GM18909 (cell line): ENCODE measurements at regions not wholly inside any gene's neighbourhood (a gene's known extent, or its start where the extent isn't known, plus 50 kb on each side); places are given as distances from the start of the nearest gene placed in this dataset.
"Not testable (repeated sequence)": the region's sequence is repeated elsewhere in the genome, so short reads cannot be mapped to it uniquely, and the experiment has no call there.

Experiments
- ATAC-seq: cut with Tn5 transposase; IDR thresholded peaks from one replicate; pipeline ENCODE4 v1.9.1; 2021; ENCODE audit warnings: mild to moderate bottlenecking; ENCODE audit not compliant: unreplicated experiment, poor library complexity

DNA sequence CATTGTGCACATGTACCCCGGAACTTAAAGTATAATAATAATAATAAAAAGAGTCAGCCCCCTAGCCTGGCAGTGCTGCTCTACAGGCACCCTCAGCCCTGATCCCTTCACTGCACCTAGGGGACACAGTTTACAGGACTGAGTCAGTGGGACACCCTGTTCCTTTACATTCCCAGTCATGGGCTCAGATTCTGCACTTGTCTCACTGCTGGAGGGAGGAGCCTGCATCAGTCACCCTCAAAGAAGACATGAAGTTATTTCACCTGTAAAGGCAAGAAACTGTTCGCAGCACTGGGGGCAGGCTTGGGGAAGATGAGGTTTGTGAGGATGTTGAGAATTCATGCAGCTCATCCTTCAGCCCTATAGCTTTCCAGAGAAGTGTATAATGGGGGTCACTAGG, 50.7 kb upstream of the VPREB1 start:
- no peak for ATAC-seq

DNA sequence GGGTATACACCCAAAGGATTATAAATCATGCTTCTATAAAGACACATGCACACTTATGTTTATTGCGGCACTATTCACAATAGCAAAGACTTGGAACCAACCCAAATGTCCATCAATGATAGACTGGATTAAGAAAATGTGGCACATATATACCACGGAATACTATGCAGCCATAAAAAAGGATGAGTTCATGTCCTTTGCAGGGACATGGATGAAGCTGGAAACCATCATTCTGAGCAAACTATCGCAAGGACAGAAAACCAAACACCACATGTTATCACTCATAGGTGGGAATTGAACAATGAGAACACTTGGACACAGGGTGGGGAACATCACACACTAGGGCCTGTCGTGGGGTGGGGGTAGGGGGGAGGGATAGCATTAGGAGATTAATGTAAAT, 51.1 kb upstream of the VPREB1 start:
- not testable (repeated sequence) for ATAC-seq

DNA sequence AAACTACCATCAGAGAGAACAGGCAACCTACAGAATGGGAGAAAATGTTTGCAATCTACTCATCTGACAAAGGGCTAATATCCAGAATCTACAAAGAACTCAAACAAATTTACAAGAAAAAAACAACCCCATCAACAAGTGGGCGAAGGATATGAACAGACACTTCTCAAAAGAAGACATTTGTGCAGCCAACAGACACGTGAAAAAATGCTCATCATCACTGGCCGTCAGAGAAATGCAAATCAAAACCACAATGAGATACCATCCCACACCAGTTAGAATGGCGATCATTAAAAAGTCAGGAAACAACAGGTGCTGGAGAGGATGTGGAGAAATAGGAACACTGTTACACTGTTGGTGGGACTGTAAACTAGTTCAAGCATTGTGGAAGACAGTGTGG, 51.6 kb upstream of the VPREB1 start:
- ATAC-seq: not testable (repeated sequence)

DNA sequence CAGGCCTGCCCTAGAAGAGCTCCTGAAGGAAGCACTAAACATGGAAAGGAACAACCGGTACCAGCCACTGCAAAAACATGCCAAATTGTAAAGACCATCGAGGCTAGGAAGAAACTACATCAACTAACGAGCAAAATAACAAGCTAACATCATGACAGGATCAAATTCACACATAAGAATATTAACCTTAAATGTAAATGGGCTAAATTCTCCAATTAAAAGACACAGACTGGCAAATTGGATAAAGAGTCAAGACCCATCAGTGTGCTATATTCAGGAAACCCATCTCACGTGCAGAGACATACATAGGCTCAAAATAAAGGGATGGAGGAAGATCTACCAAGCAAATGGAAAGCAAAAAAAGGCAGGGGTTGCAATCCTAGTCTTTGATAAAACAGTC, 54.8 kb upstream of the VPREB1 start:
- ATAC-seq: not testable (repeated sequence)

DNA sequence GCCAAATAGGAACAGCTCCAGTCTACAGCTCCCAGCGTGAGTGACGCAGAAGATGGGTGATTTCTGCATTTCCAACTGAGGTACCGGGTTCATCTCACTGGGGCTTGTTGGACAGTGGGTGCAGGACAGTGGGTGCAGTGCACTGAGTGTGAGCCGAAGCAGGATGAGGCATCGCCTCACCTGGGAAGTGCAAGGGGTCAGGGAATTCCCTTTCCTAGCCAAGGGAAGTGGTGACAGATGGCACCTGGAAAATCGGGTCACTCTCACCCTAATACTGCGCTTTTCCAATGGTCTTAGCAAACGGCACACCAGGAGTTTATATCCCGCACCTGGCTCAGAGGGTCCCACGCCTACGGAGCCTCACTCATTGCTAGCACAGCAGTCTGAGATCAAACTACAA, 56.7 kb upstream of the VPREB1 start:
- not testable (repeated sequence) for ATAC-seq

DNA sequence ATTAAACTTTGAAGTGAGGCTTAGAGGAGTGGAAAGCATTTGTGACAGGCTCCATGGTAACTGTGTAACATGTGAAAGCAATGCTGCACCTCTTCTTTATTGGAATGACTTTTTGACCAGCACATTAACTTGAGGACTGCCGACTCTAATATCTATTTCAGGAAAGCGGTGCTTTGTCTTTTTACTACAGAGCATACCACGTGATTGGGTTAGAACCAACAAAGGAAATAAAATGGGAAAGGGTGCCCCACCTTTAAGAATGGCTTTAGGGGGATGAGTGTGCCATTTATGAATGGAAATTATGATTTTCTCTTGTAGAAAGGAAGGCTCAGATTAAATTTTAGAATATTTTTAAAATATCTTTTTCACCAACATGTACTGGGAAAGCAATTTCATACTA, 57.3 kb upstream of the VPREB1 start:
- no peak for ATAC-seq

DNA sequence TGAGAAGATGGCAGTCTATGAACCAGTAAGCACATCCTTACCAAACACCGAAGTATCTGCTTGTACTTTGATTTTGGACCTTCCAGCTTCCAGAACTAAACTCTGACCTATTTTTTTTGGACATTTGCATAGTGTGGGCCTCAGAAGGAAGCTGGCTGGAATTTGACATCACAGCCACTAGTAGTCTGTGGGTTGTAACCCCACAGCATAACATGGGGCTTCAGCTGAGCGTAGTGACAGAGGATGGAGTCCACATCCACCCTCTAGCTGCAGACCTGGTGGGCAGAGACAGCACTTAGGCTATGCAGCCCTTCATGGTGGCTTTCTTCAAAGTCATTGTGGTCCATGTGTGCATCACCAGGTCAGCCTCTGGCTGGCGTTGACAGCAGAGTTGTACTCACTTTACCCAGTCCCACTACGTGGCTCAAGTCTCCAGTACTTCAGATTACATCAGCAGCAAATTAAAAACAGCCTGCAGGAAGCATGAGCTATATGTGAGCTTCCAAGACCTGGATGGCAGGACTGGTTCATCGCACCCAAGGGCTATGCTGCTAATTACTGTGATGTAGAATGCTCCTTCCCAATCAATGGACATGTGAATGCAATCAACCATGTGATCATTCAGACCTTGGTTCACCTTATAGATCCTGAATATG, 58.6 kb upstream of the VPREB1 start:
- ATAC-seq: no peak

DNA sequence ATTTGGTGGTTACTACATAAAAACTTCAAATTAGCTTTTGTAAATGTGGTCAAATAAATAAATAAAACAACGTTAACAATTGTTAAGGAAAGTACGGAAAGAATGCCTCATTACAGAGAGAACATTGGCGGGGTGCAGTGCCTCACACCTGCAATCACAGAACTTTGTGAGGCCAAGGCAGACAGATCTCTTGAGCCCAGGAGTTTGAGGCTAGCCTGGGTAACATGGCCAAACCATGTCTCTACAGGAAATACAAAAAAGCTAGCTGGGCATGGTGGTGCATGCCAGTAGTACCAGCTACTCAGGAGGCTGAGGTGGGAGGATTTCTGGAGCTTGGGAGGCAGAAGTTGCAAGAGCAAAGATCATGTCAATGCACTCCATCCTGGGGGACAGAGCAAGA, 59.4 kb upstream of the VPREB1 start:
- no peak for ATAC-seq

DNA sequence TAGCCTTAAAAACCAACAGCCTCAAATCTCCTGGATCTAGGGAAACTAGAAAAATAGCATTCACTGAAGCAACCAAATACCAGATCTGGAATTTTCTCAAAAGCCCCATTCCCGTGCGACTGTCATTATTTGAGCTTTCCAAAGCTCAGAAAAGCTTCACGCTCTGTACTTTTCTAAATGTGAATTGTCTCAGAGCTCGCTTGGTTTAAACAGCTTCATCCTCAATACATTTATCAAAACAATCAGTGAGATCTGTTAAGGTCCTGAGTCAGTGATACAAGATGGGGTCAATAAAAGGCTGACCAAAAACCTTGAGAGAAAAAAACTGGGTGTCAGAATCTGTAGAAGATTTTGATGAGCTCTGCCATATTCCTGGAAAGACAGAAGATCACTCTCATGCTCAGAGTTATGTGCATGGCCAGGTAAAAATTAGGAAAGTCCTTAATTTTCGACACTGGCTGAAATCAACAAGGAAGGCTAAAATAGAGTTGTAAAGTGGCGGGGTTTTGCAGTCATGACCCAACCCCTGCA, 60.2 kb upstream of the VPREB1 start:
- ATAC-seq: no peak

DNA sequence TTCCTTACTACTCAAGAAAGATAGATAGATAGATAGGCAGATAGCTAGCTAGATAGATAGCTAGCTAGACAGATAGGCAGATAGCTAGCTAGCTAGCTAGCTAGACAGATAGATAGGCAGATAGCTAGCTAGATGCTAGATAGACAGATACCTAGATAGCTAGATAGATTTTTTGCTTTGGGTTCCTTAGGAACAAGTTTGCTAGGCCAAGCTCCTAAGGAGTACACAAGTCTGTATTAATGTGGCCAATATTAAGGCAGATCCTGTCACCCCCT, 61.7 kb upstream of the VPREB1 start:
- ATAC-seq: no peak

DNA sequence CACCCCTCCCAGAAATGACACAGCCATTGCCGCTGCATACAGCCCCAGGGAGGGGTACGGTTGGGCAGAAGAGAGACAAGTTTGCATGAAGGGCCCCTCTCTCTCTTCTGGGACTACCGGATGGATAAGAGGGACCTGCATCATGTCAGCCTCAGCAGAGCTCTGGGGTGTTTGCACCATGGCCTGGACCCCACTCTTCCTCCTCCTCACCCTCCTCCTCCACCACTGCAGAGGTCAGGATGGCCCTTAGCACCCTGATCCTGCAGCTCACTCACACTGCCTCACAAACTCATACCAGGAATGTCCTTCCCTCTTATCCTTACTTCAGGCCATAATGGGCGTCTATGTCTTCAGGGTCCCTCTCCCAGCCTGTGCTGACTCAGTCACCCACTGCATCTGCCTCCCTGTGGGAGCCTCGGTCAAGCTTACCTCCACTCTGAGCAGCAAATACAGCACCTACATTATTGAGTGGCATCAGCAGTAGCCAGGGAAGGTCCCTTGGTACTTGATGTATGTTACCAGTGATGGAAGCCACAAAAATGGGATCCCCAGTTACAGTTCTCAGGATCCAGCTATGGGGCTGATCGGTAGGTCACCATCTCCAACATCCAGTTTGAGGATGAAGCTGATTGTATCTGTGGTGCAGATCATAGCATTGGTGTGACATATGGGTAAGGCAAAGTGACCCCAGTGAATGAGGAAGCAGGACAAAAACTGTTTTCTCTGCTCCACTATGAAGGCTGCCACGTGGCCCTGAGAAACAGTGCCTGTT, 62.2 kb upstream of the VPREB1 start:
- ATAC-seq: no peak

DNA sequence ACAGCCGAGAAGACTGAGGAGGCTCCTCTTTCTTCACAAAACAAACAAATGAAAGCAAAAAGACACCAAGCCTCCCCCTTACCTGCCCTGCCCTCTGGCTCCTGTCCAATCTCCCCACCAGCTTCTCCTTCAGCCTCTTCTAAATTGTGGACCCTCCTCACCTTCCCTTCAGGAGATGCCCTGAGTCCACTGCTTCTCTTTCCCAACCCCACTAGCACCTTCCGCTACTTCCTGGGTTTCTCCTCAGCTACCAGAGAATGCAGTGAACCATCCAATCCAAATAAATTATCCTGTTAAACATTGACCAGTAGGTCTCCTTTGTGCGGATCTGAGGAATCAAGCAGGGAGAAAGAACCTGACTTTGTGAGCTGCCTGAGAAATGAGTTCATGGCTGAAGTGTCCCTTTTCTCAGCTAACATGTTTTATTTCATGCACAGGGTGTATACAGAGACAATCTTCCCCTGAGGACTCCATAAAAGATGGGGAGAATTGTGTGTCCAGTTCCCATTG, 63.2 kb upstream of the VPREB1 start:
- no peak for ATAC-seq

DNA sequence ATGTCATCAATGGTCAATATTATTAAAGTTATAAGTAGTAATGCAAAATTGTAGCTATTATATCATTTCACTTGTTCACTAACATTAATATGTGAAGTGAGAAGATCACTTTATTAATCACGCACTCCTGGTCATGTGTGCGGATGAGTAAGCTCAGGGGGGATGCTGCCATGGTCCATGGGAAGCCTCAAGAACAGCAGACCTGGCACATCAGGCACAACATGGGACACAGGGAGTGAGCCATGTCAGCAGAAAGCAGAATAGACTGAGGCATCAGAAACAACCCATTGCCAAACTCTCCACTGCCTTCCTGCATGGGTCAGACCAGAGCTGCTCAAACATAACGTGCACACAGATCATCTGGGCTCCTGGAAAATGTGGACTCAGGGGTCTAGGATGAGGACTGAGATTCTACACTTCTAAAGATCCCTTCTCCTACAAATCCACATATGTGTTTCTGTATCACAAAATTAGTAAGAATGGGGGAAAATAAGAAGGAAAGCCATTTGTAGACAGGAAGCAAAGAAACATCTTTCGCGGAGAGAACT, 63.8 kb upstream of the VPREB1 start:
- no peak for ATAC-seq

DNA sequence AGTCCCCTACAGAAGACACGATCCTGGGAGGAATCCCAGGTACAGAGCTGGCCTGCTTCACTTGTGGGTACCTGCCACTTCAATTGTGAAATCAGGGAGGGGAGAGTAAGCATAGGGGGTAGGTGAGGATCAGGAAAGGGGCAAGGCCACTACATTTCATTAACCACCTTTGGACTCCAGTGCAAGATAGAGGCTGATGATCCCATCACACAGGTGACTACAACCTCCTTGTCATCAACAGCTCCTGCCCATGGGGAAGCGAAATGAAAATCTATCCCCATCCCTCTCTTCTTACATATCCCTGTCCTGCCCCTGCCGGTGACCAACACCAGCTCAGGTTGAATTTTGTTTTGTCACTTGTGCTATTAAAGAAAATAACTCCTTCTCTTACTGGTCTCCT, 64.7 kb upstream of the VPREB1 start:
- ATAC-seq: no peak

DNA sequence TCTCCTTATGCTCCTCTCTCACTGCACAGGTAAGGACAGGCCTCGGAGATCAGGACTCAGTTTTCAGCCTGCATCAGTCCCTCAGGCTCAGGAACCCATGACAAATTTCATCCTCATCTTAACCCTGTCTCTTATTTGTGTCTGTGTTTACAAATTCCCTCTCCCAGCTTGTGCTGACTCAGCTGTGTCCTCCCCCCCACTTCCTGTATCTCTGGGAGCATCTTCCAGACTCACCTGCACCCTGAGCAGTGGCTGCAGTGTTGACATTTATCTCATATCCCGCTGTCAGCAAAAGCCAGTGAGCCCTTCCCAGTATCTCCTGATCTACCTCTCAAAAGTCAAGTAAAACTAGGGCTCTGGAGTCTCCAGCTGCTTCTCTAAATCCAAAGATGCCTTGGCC, 65.6 kb upstream of the VPREB1 start:
- ATAC-seq: no peak

DNA sequence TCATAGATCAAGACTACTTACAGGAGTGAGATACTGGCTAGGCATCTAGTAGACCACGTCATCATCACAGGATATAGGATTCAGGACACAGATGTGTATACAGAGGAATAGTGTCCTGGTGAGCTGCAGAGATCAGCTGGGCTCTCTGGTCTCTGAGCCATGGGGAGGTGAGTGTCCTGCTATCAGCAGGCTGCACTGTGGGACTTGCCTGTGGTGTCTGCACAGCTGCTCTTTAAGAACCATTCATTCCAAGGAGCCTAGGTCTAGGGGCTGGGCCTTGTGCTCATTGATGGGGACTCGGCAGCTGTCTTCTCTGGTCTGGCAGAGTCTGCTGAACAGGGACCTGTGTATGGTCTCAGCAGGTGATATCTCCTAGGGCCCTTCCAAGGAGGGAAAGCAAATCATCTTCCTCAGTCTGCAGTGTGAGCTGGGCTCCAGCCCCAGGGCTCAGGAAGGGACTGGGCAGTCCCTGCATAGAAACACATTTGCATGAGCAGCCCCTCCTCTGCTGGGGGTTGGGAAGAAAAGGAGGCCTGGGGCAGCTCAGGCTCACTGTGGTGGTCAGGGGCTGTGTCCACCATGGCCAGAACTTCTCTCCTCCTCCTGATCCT, 66.1 kb upstream of the VPREB1 start:
- no peak for ATAC-seq

DNA sequence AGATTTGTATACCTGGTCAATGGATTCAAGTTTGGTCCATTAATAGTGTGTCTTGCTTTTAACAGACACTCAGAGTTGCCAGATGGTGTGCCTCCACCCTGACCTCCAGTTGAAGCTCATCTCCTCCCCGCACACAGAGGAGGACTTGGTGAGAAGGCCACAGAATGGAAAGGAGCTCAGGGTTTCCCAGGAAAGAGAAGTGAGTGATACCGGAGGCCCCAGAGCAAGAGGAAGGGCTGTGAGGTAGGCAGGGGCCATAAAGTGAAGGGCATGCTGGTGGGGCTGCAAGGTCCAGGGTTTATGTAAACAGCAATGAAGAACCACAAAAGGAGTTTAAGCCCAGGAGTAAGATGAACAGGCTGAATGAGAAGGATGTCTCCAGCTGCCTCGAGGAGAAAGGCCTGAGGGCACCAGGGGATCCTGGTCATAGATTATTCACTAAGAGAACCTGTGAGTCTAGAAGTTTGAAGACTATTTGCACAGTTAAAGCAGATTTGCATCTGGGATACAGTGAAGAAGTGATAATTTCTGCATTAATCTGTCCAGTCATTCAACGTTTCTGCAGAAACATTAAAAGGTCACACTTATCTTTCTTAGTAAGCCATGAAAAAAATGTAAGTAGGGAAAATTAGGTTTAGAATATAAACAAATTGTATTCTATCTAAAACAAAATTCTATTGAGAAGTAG, 67.5 kb upstream of the VPREB1 start:
- no peak for ATAC-seq

DNA sequence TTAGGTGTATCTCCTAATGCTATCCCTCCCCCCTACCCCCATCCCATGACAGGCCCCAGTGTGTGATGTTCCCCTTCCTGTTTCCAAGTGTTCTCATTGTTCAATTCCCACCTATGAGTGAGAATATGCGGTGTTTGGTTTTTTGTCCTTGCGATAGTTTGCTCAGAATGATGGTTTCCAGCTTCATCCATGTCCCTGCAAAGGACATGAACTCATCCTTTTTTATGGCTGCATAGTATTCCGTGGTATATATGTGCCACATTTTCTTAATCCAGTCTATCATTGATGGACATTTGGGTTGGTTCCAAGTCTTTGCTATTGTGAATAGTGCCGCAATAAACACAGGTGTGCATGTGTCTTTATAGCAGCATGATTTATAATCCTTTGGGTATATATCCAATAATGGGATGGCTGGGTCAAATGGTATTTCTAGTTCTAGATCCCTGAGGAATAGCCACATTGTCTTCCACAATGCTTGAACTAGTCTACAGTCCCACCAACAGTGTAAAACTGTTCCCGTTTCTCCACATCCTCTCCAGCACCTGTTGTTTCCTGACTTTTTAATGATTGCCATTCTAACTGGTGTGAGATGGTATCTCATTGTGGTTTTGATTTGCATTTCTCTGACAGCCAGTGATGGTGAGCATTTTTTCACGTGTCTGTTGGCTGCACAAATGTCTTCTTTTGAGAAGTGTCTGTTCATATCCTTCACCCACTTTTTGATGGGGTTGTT, 71.5 kb upstream of the VPREB1 start:
- not testable (repeated sequence) for ATAC-seq

DNA sequence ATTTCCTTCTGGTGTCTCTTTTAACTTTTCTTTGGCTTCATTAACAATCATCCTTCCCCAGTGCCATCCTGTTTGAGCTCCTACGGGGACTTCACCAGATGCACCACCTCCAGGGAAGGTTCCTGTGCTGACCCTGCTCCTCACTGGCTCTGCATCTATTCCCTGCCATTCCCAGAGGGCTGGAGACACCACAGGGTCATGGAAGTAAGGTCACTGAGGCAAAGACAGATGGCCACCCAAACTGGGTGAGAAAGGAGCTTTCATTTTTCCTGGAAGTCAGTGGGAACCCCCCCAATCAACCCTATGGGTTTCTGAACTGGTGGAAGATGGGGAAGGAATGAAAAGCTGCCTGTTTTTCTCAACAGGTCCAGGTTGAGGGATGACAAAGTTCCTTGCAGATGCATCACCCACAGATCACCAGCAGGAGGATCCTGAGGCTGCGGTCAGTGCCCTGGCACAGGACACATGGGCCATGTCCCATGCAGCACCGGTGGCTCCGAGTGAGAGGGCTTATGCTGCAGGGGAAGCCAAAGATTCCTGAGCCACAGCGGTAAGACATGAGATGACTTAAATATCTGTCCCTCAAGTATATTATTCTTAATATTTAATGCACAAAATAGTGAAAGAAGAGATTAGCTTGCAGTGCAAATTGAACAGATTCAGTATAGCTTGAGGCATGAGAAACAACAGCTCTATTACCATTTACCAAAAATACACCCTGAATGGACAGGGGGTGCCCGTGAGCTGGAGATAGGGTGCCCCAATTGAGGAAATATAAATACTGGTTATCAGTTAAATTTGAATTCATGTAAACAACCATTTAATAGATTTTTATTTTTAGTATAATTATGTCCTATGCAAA, 73.0 kb upstream of the VPREB1 start:
- no peak for ATAC-seq
